ENCODE measurements at regions not wholly inside any gene's neighbourhood (a gene's known extent, or its start where the extent isn't known, plus 50 kb on each side); places are given as distances from the start of the nearest gene placed in this dataset.

DNA sequence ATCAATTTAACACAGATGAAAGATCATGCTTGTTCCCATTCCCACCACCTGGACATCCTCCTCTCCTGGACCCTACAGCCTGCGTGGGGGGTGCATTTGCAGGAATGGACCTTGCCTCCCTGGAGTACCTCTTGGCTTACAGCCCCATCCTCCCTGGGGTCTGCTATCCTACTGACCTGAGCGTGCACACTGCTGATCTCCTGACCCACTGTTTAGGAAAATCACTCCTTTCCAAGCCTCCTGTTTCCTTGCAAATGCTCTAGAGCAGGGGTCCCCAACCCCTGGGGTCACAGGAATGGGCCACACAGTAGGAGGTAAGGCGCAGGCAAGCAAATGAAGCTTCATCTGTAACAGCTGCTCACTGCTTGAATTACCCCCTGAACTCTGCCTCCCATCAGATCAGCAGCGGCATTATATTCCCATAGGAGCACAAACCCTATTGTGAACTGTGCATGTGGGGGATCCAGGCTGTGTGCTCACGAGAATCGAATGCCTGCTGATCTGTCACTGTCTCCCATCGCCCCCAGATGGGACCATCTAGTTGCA lies 88.2 kb upstream of the SEPTIN5 start:
- no TSS peak for BruUV-seq (replicated peaks)
- no peaks in the 10 kb centered on the region for H3K27me3 ChIP-seq (ENCODE audit: control insufficient read depth, insufficient read depth, low read length)
- ATAC-seq: no peak
- ChIA-PET CTCF (no interaction called here), POLR2A (no interaction called here)
- H3K9me3 ChIP-seq (ENCODE audit: control insufficient read depth, insufficient read depth, low read depth, low read length): no peaks in the 10 kb centered on the region
- no peak overlapping the region for H3K27ac ChIP-seq (ENCODE audit: low read length)
- H3K4me1 ChIP-seq (ENCODE audit: control insufficient read depth, insufficient read depth, low read length): no peaks in the 10 kb centered on the region
- no peaks in the 10 kb centered on the region for H3K36me3 ChIP-seq (ENCODE audit: control insufficient read depth, insufficient read depth, low read length)
- no peak overlapping the region for H3K4me3 ChIP-seq (ENCODE audit: low read depth in 2 of 2, low read length in 2 of 2)
- intact Hi-C loops (cut with micrococcal nuclease; ENCODE audit: unreplicated experiment) (loop anchor here (10.0 kb wide), 1 partner anchor 101 kb away; the partner anchor contains the start of gene CLDN5), in situ Hi-C loops (cut with HindIII; ENCODE audit: low pct_unique_long_range_greater_than_20kb, low sequenced_read_pairs) (no loop called here)
- DNase-seq (ENCODE audit: low read depth, low spot score): no peak
- TF ChIP-seq SIN3A (IDR thresholded peaks at IDR 0.05; ENCODE audit: borderline replicate concordance, insufficient read depth, low read depth, low read length) (no peak), POLR2AphosphoS5 (IDR thresholded peaks at IDR 0.05; ENCODE audit: low read depth, low read length) (no peak), CTCF (IDR thresholded peaks at IDR 0.05) (no peak), REST (IDR thresholded peaks at IDR 0.05; ENCODE audit: insufficient read depth in 1 of 2, low read depth in 2 of 2, low read length in 1 of 2) (no peak), TCF7L2 (IDR thresholded peaks at IDR 0.05; ENCODE audit: low read depth, low read length) (no peak)

DNA sequence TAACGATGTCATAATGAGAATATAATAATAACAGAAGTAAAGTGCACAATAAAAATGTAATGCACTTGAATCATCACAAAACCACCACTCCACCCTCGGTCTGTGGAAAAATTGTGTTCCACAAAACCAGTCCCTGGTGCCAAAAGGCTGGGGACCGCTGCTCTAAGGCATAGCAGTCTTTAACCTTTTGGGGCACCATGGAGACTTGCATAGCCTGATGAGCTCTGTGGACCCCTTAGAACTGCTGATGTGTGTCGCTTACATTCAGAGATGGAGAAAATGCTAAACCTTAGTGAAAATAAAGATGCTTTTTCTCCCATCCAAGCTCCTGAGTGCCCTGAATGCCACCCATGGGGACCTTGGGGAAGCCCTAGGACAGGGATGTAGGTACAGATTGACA lies 87.6 kb upstream of the SEPTIN5 start:
- Histone ChIP-seq H3K9me3 (ENCODE audit: control insufficient read depth, insufficient read depth, low read depth, low read length) (no peaks in the 10 kb centered on the region), H3K27ac (ENCODE audit: low read length) (no peak overlapping the region), H3K27me3 (ENCODE audit: control insufficient read depth, insufficient read depth, low read length) (no peaks in the 10 kb centered on the region), H3K4me3 (ENCODE audit: low read depth in 2 of 2, low read length in 2 of 2) (no peak overlapping the region), H3K4me1 (ENCODE audit: control insufficient read depth, insufficient read depth, low read length) (no peaks in the 10 kb centered on the region), H3K36me3 (ENCODE audit: control insufficient read depth, insufficient read depth, low read length) (no peaks in the 10 kb centered on the region)
- ATAC-seq (no peak), DNase-seq (ENCODE audit: low read depth, low spot score) (no peak)
- BruUV-seq (replicated peaks): no TSS peak
- ChIA-PET CTCF (no interaction called here), POLR2A (no interaction called here)
- in situ Hi-C loops (cut with HindIII; ENCODE audit: low pct_unique_long_range_greater_than_20kb, low sequenced_read_pairs): no loop called here
- intact Hi-C loops (cut with micrococcal nuclease; ENCODE audit: unreplicated experiment): loop anchor here (10.0 kb wide), 1 partner anchor 102 kb away; the partner anchor contains the start of gene CLDN5
- no peak for TF ChIP-seq POLR2AphosphoS5 (IDR thresholded peaks at IDR 0.05; ENCODE audit: low read depth, low read length)
- no peak for TF ChIP-seq TCF7L2 (IDR thresholded peaks at IDR 0.05; ENCODE audit: low read depth, low read length)
- no peak for TF ChIP-seq SIN3A (IDR thresholded peaks at IDR 0.05; ENCODE audit: borderline replicate concordance, insufficient read depth, low read depth, low read length)
- TF ChIP-seq REST (IDR thresholded peaks at IDR 0.05; ENCODE audit: insufficient read depth in 1 of 2, low read depth in 2 of 2, low read length in 1 of 2): no peak
- TF ChIP-seq CTCF (IDR thresholded peaks at IDR 0.05): no peak

All from Panc1 (cell line).